Hematopoietic multipotent progenitor cell treated with erythropoietin and hydrocortisone succinate and interleukin-3 and kit ligand, for 6 days (in vitro differentiated cells): ENCODE measurements at regions not wholly inside any gene's neighbourhood (a gene's known extent, or its start where the extent isn't known, plus 50 kb on each side); places are given as distances from the start of the nearest gene placed in this dataset.
"Not testable (repeated sequence)": the region's sequence is repeated elsewhere in the genome, so short reads cannot be mapped to it uniquely, and the experiment has no call there.

Experiments used
- DNase-seq: peaks from one replicate; pipeline ENCODE4 v3.0.0-alpha.2; 2015

DNA sequence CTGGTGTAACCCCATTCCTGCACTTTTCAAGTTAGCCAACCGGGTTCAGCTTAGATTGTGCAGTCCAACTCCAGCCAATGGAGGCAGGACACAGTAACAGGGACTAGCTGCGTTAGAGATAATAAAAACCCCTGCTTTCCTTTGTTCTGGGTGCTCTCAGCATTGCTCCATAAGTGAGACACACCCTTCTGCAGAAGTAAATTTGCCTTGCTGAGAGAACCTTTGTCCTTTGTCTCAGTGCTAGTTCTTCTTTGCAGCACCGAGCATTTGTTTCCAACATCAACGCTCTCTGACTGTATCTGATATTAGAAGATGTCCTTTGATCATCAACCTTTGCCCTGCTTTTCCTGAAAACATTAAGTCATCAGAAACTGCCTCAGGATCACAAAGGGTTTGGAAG lies 169.5 kb upstream of the OR13F1 start:
- DNase-seq, result no peak

DNA sequence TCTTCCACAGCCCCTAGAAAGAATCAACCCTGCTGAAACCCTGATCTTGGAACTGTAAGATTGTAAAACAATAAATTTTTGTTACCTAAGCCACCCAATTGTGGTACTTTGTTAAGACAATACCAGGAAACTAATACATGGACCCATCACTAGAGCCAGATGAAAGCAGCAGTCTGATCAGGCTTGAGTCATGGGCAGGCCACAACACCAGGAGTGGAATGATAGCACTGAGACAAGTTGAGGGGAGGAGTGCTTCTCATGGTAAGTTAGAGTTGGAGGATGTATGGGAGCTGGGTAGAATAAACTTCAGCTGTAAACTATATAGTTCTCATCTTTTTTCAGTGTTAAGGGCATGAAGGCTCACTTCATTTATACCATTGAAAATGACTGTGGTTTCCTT lies 164.4 kb upstream of the OR13F1 start:
- DNase-seq, result no peak

GRCh38 chr9:104342552-104342951 lies 161.5 kb upstream of the OR13F1 start:
- no peak for DNase-seq

DNA sequence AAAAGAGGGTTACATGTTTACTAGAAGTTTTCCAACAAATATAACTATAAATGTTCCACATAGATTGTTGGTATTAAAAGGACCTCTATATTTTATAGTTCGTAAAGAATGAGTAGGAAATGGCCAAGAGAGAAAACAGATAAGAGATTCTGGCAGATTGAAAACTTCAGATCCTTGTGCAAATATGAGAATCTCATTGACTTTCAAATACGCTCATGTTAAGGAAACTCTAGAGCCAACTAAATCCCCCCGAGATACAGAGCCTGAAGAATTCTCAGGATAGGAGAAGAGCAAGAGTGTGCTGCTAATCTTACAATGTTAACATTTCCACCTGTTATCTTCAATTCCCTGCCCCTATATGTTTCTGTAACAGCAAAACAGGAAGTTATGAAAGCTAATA lies 159.0 kb upstream of the OR13F1 start:
- DNase-seq, result no peak

DNA sequence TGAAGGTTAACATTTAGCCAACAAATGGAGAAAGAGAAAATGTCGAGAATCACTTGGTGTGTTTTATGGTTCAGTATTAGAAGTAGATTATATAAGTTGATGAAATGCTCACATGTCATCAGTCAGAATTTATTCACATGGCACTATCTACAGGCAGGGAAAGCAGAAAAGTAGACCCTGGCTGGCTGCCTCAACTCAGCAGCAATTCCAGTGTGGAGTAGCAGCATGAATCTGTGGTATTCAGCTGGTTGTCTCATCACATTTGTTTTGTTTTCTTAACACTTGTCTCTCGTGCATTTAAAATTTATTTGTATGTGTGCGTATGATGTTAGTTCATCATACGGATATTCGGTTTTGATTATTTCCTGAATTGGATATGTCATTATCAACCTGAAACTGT lies 153.5 kb upstream of the OR13F1 start:
- no peak for DNase-seq

DNA sequence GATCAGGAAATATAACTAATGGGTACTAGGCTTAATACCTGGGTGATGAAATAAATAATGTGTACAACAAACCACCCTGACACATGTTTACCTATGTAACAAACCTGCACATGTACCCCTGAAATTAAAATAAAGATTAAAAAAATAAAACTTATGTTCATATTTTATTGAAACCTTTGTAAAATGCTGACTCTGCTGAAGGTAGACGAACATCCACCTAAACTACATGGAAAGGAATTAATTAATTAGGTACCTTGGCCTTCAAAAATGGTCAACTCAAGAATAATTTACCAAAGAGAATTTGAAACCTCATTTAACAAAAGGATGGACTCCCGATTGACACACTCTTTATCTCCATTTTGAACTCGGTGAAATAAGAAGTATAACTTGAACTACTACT lies 152.3 kb upstream of the OR13F1 start:
- no peak for DNase-seq

DNA sequence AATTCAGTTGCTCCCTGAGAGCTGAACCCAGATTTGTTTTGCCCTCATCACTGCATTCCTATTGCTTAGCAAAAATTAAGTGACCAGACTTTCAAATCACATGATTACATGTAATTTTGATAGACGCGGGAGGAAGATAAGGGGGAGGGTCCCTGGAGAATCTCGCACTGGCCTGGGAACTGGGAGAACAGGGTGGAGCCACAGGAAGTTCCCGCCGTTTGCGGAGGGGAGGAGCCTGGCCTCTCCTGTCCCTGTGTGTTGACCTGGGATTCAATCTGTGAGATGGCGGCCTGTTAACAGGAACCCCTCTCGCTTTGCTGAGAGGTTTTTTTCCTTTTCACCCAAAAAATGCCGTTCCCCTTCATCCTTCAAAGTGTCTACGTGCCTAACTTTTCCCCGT lies 142.9 kb upstream of the OR13F1 start:
- no peak for DNase-seq

DNA sequence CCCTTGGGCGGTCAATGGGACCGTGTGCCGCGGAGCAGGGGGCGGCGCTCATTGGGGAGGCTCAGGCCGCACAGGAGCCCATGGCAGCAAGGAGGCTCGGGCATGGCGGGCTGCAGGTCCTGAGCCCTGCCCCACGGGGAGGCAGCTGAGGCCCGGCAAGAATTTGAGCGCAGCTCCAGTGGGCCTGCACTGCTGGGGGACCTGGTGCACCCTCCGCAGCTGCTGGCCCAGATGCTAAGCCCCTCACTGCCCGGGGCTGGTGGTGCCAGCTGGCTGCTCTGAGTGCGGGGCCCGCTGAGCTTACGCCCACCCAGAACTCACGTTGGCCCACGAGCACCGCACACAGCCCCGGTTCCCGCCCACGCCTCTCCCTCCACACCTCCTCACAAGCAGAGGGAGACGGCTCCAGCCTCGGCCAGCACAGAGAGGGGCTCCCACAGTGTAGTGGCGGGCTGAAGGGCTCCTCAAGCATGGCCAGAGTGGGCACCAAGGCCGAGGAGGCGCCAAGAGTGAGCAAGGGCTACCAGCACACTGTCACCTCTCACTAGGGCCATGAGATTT lies 141.1 kb upstream of the OR13F1 start:
- no peak for DNase-seq

GRCh38 chr9:104367507-104367906 lies 136.6 kb upstream of the OR13F1 start:
- DNase-seq, result no peak

DNA sequence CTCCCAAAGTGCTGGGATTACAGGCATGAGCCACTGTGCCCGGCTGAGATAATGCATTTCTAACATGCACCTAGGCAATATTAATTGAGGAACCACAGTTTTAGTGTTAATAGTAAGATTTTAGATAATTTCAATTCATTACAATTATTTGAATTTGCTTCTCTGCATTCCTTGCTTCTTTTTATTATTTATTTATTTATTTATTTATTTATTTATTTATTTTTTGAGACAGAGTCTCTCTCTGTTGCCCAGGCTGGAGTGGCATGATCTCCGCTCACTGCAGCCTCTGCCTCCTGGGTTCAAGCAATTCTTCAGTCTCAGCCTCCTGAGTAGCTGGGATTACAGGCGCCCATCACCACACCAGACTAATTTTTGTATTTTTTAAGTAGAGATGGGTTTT lies 135.7 kb upstream of the OR13F1 start:
- DNase-seq, result not testable (repeated sequence)

DNA sequence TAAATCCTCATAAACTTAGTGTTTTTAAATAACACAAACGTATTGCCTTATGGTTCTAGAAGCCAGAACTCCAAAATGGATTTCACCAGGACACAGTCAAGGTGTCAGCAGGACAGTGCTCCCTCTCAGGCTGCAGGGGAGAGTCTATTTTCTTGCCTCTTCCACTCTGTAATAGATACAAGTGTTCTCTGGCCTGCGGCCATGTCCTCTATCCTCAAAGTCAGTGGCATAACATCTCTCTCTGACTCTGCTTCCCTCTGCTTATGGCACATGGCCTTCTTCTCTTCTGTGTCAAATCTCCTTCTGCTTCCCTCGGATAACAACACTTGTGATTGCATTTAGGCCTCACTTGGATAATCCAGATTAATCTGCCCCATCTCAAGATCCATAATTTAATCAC lies 129.4 kb upstream of the OR13F1 start:
- DNase-seq, result no peak

DNA sequence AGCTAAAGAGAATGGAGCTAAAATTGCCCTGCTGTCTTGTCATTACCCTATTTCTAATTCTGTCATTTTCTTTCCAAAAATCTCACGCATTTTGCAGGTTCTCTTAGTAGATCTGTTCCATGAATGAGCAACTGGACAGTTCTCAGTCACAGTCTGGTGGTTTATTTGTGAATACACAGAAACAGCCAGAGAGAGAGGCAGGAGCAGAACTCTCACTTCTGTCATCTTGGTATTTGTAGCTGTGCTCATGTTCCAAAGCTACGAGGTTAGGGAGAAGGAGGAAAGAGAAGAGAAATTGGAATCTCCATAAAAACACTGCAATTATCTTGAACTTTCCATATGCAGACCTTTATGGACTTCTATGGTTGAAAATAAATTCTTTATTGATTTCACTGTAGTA lies 118.0 kb upstream of the OR13F1 start:
- no peak for DNase-seq

DNA sequence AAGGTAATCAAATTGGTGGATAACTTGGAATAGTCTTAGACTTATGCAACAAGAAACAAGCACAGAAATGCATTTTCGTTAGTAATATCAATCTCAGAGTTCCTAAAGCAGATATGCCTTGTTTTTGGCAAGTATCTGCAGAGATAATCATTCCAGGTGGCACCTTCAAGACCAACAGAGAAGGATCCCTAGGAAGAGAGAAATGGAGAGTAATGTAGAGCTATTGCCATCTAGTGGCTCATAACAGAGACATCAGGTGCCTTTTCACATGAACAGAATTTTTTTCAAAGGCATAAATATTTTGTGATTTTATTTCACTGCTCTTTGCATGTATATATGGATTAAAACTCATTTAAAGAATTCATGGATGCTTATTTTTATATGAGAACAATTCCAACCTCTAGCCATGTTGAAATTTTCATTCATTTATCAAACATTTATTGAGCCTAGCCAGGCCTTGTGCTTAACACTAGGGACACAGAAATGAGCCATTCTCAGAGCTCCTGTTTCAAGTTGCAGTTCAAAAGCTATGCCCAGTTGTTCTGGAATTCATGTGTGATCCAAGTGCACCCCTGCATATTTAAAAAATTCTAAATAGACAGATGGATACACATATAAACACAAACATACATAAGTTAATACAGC lies 117.5 kb upstream of the OR13F1 start:
- DNase-seq, result peak; percentile 55

GRCh38 chr9:104388071-104388470 lies 116.0 kb upstream of the OR13F1 start:
- DNase-seq, result no peak

DNA sequence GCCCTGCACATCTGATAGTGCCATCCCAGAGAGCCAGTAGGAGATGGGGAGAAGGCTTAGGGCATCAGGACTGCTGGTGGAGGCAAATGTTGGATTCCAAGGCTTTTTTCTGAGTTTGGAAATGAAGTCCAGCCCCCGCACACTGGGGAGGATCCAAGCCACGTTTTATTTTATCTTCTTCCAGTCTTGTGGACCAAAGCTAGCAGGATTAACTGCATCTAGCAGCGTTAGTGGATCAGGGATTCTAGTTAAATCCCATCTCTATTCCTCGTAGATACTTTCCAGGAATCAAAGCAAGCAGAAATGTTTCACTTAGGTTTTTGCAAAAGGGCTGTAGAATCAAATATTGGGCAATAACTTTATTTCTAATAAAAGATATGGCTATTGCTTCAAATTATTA lies 114.7 kb upstream of the OR13F1 start:
- no peak for DNase-seq

DNA sequence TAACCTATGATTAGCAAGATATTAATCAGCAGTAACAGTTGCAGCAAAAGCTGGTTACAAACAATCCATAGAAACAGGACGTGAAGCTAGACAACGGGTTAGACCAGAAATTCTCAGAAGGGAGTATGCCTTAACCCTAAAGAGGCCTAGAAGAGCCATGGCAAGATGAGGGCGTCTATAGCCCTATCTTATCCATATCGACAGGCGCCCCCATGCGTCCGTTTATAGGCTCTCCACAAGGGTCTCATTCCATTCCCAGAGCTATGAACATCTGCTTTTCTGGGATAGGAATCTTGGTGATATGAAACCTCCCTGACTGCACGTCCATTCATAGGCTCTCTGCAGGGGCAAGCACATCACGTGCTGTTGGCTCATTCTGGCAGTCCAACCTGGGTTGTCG lies 109.2 kb upstream of the OR13F1 start:
- peak; percentile 8 for DNase-seq

- DNase-seq, result peak; percentile 7
Measured at GRCh38 chr9:104412238-104412637, 91.8 kb upstream of the OR13F1 start.

GRCh38 chr9:104416470-104416869 lies 87.6 kb upstream of the OR13F1 start:
- no peak for DNase-seq

DNA sequence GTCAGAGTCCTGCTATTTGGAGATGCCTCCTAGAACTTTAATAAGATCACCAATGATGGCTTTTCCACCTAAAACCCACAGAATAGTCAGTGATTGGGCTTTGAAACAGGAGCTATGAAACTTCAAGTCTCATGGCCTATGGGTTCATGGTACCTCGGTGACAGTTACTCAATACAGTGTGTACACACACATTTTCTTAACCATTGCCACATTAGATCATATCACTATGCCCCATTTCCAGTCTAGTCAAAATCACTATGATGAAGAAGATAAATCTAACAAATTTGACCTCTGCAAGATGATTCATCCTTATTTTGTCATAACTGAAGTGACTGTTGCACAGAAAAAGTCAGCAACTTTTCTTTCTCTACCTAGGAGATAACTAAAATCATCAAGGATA lies 86.8 kb upstream of the OR13F1 start:
- DNase-seq, result peak; percentile 40

DNA sequence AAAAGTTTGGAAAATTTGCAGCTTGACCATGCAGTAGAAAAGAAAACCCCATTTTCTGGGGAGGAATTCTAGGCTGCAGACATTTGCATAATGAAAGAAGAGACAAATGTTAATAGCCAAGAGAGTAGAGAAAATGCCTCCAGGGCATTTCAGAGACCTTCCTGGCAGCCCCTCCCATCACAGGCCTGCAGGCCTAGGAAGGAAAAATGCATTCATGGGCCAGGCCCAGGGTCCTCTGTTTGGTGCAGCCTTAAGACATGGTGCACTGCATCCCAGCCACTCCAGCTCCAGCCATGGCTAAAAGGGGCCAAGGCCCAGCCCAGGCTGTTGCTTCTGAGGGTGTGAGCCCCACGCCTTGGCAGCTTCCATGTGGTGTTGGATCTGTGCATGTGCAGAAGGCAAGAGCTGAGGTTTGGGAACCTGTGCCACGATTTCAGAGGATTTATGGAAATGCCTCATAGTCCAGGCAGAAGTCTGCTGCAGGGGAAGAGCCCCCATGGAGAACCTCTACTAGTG lies 75.0 kb upstream of the OR13F1 start:
- DNase-seq, result no peak

DNA sequence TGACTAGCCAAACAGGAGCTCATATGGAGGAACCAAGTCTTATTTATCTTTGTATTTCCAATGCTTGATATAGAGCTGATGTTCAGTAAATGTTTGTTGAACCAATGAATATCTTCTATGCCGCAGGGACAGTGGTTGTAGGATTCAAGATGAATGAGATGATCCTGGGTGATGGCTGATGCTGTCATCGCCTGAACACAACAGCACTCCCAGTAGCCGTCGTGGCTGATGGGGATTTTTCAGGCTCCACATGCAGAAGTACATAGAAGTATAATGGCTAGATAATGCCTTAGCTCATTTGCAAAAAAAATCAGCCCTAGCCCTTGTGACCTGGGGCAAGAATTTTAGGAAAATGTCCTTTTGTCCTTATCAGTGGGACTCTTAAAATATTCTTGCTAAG lies 69.0 kb upstream of the OR13F1 start:
- DNase-seq, result no peak

GRCh38 chr9:104448036-104448435 lies 56.0 kb upstream of the OR13F1 start:
- DNase-seq, result no peak
